ENCODE measurements at regions not wholly inside any gene's neighbourhood (a gene's known extent, or its start where the extent isn't known, plus 50 kb on each side); places are given as distances from the start of the nearest gene placed in this dataset.

- Histone ChIP-seq H3K9me3 (replicated peaks; ENCODE audit: low read length) (no peaks in the 10 kb centered on the region), H3K4me1 (ENCODE audit: control insufficient read depth, insufficient read depth, low read length) (no peaks in the 10 kb centered on the region), H3K4me3 (ENCODE audit: low read length) (no peak overlapping the region), H3K36me3 (ENCODE audit: insufficient read depth, low read length) (no peaks in the 10 kb centered on the region), H3K27me3 (ENCODE audit: control insufficient read depth, insufficient read depth, low read length) (no peaks in the 10 kb centered on the region), H3K4me2 (ENCODE audit: low read length) (no peak overlapping the region), H3K9ac (ENCODE audit: low read depth, low read length) (no peak overlapping the region)
These were observed 767.1 kb upstream of the CDH7 start for GRCh38 chr18:64983497-64984238.

DNA sequence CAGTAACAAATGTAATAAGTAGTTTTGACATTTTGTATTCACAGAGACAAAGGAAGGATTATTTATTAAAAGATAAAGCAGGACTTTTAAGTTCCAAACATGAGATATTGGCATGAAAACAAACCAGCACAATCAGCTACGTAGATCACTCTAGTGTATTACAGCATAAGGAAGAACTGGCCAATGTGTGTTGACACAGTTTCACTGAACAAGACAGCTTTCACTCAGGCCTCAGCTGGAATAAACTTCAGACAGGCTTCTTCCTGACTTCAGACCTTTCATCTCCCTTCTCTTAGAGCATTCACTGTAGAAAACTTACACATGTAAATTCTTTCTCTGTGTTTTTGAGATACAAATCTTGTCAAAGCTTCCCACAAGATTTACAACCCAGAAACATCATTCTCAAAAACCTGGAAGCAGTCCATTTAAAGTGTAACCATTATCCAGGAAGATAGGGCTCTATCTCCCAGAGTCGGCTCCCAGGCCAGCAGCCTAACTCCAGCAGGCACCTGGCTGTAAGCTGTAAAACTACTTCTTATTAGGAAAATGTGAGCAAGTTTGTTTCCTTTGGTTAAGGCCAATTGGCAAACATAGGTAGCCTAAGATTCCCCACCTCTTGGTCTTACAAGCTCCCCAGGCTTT lies 768.3 kb upstream of the CDH7 start:
- Histone ChIP-seq H3K9me3 (replicated peaks; ENCODE audit: low read length) (no peaks in the 10 kb centered on the region), H3K4me1 (ENCODE audit: control insufficient read depth, insufficient read depth, low read length) (no peaks in the 10 kb centered on the region), H3K27me3 (ENCODE audit: control insufficient read depth, insufficient read depth, low read length) (no peaks in the 10 kb centered on the region), H3K36me3 (ENCODE audit: insufficient read depth, low read length) (no peaks in the 10 kb centered on the region), H3K4me3 (ENCODE audit: low read length) (no peak overlapping the region), H3K4me2 (ENCODE audit: low read length) (no peak overlapping the region), H3K9ac (ENCODE audit: low read depth, low read length) (no peak overlapping the region)

- H3K9ac ChIP-seq (ENCODE audit: low read depth, low read length): no peak overlapping the region
- H3K4me2 ChIP-seq (ENCODE audit: low read length): no peak overlapping the region
- no peaks in the 10 kb centered on the region for H3K4me1 ChIP-seq (ENCODE audit: control insufficient read depth, insufficient read depth, low read length)
- H3K27me3 ChIP-seq (ENCODE audit: control insufficient read depth, insufficient read depth, low read length): no peaks in the 10 kb centered on the region
- no peaks in the 10 kb centered on the region for H3K36me3 ChIP-seq (ENCODE audit: insufficient read depth, low read length)
- no peak overlapping the region for H3K4me3 ChIP-seq (ENCODE audit: low read length)
- peaks cover 1% of the 10 kb centered on the region for H3K9me3 ChIP-seq (replicated peaks; ENCODE audit: low read length)
These were observed 768.9 kb upstream of the CDH7 start for GRCh38 chr18:64981915-64982314.

DNA sequence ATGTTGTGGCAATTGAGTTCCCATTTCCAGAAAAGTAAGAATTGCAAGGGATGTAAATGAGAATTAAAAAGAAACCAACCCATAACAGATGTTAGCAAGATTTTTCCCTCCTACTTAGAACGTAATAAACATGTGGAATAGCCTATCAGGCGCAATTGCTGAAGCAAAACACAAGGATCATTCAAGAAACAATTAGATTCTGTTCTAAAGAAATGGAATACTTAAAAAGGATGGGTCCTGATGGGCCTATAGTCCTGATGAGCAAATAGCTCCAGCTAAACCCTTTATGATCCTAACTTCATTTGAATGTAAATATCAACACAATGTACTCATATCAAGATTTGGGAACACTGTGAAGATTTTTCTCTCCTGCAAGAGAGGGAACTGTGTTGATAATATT lies 771.0 kb upstream of the CDH7 start:
- Histone ChIP-seq H3K9me3 (replicated peaks; ENCODE audit: low read length) (peaks cover 4% of the 10 kb centered on the region), H3K27me3 (ENCODE audit: control insufficient read depth, insufficient read depth, low read length) (no peaks in the 10 kb centered on the region), H3K4me3 (ENCODE audit: low read length) (no peak overlapping the region), H3K4me1 (ENCODE audit: control insufficient read depth, insufficient read depth, low read length) (no peaks in the 10 kb centered on the region), H3K9ac (ENCODE audit: low read depth, low read length) (no peak overlapping the region), H3K4me2 (ENCODE audit: low read length) (no peak overlapping the region), H3K36me3 (ENCODE audit: insufficient read depth, low read length) (no peaks in the 10 kb centered on the region)

- no peak overlapping the region for H3K4me2 ChIP-seq (ENCODE audit: low read length)
These were observed 776.3 kb upstream of the CDH7 start for GRCh38 chr18:64974391-64975125.

GRCh38 chr18:64972545-64972944 lies 778.3 kb upstream of the CDH7 start:
- Histone ChIP-seq H3K4me3 (ENCODE audit: low read length) (no peak overlapping the region), H3K36me3 (ENCODE audit: insufficient read depth, low read length) (no peaks in the 10 kb centered on the region), H3K9me3 (replicated peaks; ENCODE audit: low read length) (peaks cover 4% of the 10 kb centered on the region), H3K27me3 (ENCODE audit: control insufficient read depth, insufficient read depth, low read length) (no peaks in the 10 kb centered on the region), H3K4me1 (ENCODE audit: control insufficient read depth, insufficient read depth, low read length) (no peaks in the 10 kb centered on the region), H3K4me2 (ENCODE audit: low read length) (no peak overlapping the region), H3K9ac (ENCODE audit: low read depth, low read length) (no peak overlapping the region)

More at GRCh38 chr18:64974391-64975125, 776.3 kb upstream of the CDH7 start:
- H3K9me3 ChIP-seq (replicated peaks; ENCODE audit: low read length): peaks cover 4% of the 10 kb centered on the region
- no peaks in the 10 kb centered on the region for H3K36me3 ChIP-seq (ENCODE audit: insufficient read depth, low read length)
- no peak overlapping the region for H3K4me3 ChIP-seq (ENCODE audit: low read length)
- no peaks in the 10 kb centered on the region for H3K4me1 ChIP-seq (ENCODE audit: control insufficient read depth, insufficient read depth, low read length)
- H3K27me3 ChIP-seq (ENCODE audit: control insufficient read depth, insufficient read depth, low read length): no peaks in the 10 kb centered on the region
- H3K9ac ChIP-seq (ENCODE audit: low read depth, low read length): no peak overlapping the region

- H3K4me3 ChIP-seq (ENCODE audit: low read length): no peak overlapping the region
- H3K9ac ChIP-seq (ENCODE audit: low read depth, low read length): no peak overlapping the region
- H3K9me3 ChIP-seq (replicated peaks; ENCODE audit: low read length): no peaks in the 10 kb centered on the region
- H3K36me3 ChIP-seq (ENCODE audit: insufficient read depth, low read length): no peaks in the 10 kb centered on the region
- H3K4me1 ChIP-seq (ENCODE audit: control insufficient read depth, insufficient read depth, low read length): no peaks in the 10 kb centered on the region
- H3K27me3 ChIP-seq (ENCODE audit: control insufficient read depth, insufficient read depth, low read length): no peaks in the 10 kb centered on the region
- H3K4me2 ChIP-seq (ENCODE audit: low read length): no peak overlapping the region
These were observed 784.1 kb upstream of the CDH7 start for GRCh38 chr18:64966667-64967066.

DNA sequence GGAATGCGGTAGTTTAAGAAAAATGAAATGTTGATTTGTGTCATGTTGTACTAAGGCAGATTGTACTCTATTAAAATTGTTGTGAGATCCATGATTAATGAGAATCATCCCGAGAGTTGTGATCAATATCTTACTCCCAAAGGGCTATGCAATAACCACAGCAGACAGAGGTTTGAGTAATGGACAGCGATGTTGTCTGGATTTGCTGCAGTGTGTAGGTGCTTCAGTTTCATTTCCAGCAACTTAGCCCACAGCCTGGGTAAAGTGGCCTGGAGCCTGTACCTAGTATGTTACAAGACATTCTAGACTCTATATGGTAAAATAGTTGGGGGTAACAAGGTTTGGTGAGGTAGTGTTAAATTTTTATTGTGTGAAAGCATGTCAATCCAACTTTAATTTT lies 794.3 kb upstream of the CDH7 start:
- H3K36me3 ChIP-seq (ENCODE audit: insufficient read depth, low read length): no peaks in the 10 kb centered on the region
- H3K4me1 ChIP-seq (ENCODE audit: control insufficient read depth, insufficient read depth, low read length): no peaks in the 10 kb centered on the region
- H3K9me3 ChIP-seq (replicated peaks; ENCODE audit: low read length): no peaks in the 10 kb centered on the region
- H3K4me3 ChIP-seq (ENCODE audit: low read length): no peak overlapping the region
- no peaks in the 10 kb centered on the region for H3K27me3 ChIP-seq (ENCODE audit: control insufficient read depth, insufficient read depth, low read length)
- H3K4me2 ChIP-seq (ENCODE audit: low read length): no peak overlapping the region
- H3K9ac ChIP-seq (ENCODE audit: low read depth, low read length): no peak overlapping the region

DNA sequence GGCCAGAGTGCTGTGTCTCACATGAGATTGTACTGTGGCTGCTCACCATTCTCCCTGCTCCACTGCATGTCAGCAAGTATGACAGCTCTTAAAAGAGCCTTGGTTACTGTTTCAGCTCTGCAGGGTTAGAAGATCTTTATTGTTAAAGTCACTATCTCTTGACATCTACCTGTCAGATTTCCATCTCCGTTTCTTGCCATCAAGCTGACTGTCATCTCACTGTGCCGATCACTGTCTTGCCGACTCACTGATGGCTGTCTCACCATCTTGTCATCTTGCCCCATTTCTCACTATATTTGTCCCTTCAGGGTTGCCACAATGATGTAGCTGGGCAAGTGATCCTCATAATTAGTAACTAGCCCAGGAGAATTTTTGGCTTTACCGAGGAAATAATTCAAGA lies 800.9 kb upstream of the CDH7 start:
- no peak overlapping the region for H3K9ac ChIP-seq (ENCODE audit: low read depth, low read length)
- no peaks in the 10 kb centered on the region for H3K27me3 ChIP-seq (ENCODE audit: control insufficient read depth, insufficient read depth, low read length)
- H3K9me3 ChIP-seq (replicated peaks; ENCODE audit: low read length): peaks cover 3% of the 10 kb centered on the region
- H3K4me2 ChIP-seq (ENCODE audit: low read length): no peak overlapping the region
- H3K4me1 ChIP-seq (ENCODE audit: control insufficient read depth, insufficient read depth, low read length): no peaks in the 10 kb centered on the region
- H3K4me3 ChIP-seq (ENCODE audit: low read length): no peak overlapping the region
- H3K36me3 ChIP-seq (ENCODE audit: insufficient read depth, low read length): no peaks in the 10 kb centered on the region

- Histone ChIP-seq H3K9ac (ENCODE audit: low read depth, low read length) (no peak overlapping the region), H3K36me3 (ENCODE audit: insufficient read depth, low read length) (no peaks in the 10 kb centered on the region), H3K4me1 (ENCODE audit: control insufficient read depth, insufficient read depth, low read length) (no peaks in the 10 kb centered on the region), H3K4me3 (ENCODE audit: low read length) (no peak overlapping the region), H3K9me3 (replicated peaks; ENCODE audit: low read length) (no peaks in the 10 kb centered on the region), H3K27me3 (ENCODE audit: control insufficient read depth, insufficient read depth, low read length) (no peaks in the 10 kb centered on the region), H3K4me2 (ENCODE audit: low read length) (no peak overlapping the region)
These were observed 787.8 kb upstream of the LINC00305 start for GRCh38 chr18:64936671-64937070.

DNA sequence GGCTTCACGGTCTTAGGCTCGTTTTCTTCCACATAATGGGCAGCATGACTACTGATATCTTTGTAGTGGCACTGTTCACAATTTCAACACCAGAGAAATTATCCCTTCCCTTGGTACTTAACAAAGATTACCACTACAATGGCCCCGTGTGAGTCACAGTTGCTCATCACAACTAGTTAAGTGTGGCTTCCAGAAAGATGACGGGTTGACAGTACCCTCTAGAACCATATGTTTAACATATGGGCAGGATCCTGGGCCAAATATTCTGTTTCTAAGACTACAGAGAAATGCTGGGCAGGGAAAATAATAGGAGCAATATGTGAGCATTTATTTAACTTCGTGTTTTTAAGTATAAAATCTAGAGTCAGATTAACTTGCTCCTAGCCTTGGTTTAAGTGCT lies 780.1 kb upstream of the LINC00305 start:
- H3K4me2 ChIP-seq (ENCODE audit: low read length): no peak overlapping the region

More for the DNA sequence above, 780.1 kb upstream of the LINC00305 start:
- Histone ChIP-seq H3K9ac (ENCODE audit: low read depth, low read length) (no peak overlapping the region), H3K9me3 (replicated peaks; ENCODE audit: low read length) (peaks cover 6% of the 10 kb centered on the region), H3K4me1 (ENCODE audit: control insufficient read depth, insufficient read depth, low read length) (no peaks in the 10 kb centered on the region), H3K27me3 (ENCODE audit: control insufficient read depth, insufficient read depth, low read length) (no peaks in the 10 kb centered on the region), H3K36me3 (ENCODE audit: insufficient read depth, low read length) (no peaks in the 10 kb centered on the region), H3K4me3 (ENCODE audit: low read length) (no peak overlapping the region)
